IMR-90 (cell line): ENCODE measurements at regions not wholly inside any gene's neighbourhood (a gene's known extent, or its start where the extent isn't known, plus 50 kb on each side); places are given as distances from the start of the nearest gene placed in this dataset.

ENCODE experiments used
- ATAC-seq: fragments of 200-7000 bp; cut with Tn5 transposase; 2 replicates; pipeline ENCODE4 v1.9.1; 2020; ENCODE audit warnings: low read depth, mild to moderate bottlenecking, moderate library complexity
- BruUV-seq: library from RNA; stranded (reverse); fragments of 400-500 nt; replicated peaks from 2 replicates; lab custom pipeline; 2021; lab: Mats Ljungman, UMichigan
- CTCF ChIA-PET: fragments of 300-600 bp; formaldehyde crosslinking; extraction: SDS; loops from one replicate; lab custom pipeline; 2021; ENCODE audit warnings: antibody characterized with exemption; lab: Yijun Ruan, JAX
- POLR2A ChIA-PET: fragments of 300-600 bp; sonication (Branson Sonifier 250); formaldehyde crosslinking; loops from one replicate; lab custom pipeline; 2022; ENCODE audit warnings: antibody characterized with exemption; ENCODE audit not compliant: unreplicated experiment; lab: Charles Lee
- DNase-seq: peaks from one replicate; pipeline ENCODE4 v3.0.0; 2013
- H2AFZ ChIP-seq: replicated peaks from 2 replicates; pipeline ENCODE3; 2013; ENCODE audit warnings: low read length, mild to moderate bottlenecking; ENCODE audit not compliant: poor library complexity
- H2AK5ac ChIP-seq: 2 replicates; pipeline ENCODE4 v1.6.1; 2013; ENCODE audit warnings: low read depth, low read length, inconsistent platforms
- H2AK9ac ChIP-seq: replicated peaks from 2 replicates; pipeline ENCODE3; 2013; ENCODE audit warnings: mild to moderate bottlenecking, low read depth, low read length, moderate library complexity; ENCODE audit not compliant: poor library complexity
- H2BK120ac ChIP-seq: 2 replicates; pipeline ENCODE4 v1.6.1; 2013; ENCODE audit warnings: low read depth, low read length, inconsistent platforms
- H2BK15ac ChIP-seq: 3 replicates; pipeline ENCODE4 v1.6.1; 2013; ENCODE audit warnings: low read depth, low read length, inconsistent platforms
- H2BK20ac ChIP-seq: 2 replicates; pipeline ENCODE4 v1.6.1; 2013; ENCODE audit warnings: low read depth, mild to moderate bottlenecking, inconsistent platforms, low read length, moderate library complexity
- H2BK5ac ChIP-seq: 2 replicates; pipeline ENCODE4 v1.6.1; 2013; ENCODE audit warnings: mild to moderate bottlenecking, low read depth, low read length, inconsistent platforms; ENCODE audit not compliant: poor library complexity, severe bottlenecking
- H3K14ac ChIP-seq: replicated peaks from 2 replicates; pipeline ENCODE4 v1.6.1; 2013; ENCODE audit warnings: low read depth, low read length, inconsistent platforms
- H3K18ac ChIP-seq: 2 replicates; pipeline ENCODE4 v1.6.1; 2013; ENCODE audit warnings: low read depth, low read length, control low read depth
- H3K23ac ChIP-seq: 2 replicates; pipeline ENCODE4 v1.6.1; 2013; ENCODE audit warnings: low read depth, low read length, inconsistent platforms
- H3K27ac ChIP-seq: 2 replicates; pipeline ENCODE4 v1.5.1; 2013; ENCODE audit warnings: mild to moderate bottlenecking, control low read depth, low read length; ENCODE audit not compliant: insufficient read depth
- H3K27me3 ChIP-seq: 2 replicates; pipeline ENCODE4 v1.6.1; 2013; ENCODE audit warnings: low read length; ENCODE audit not compliant: control insufficient read depth, insufficient read depth
- H3K36me3 ChIP-seq: 2 replicates; pipeline ENCODE4 v1.6.1; 2013; ENCODE audit warnings: low read length, mixed read lengths; ENCODE audit not compliant: control insufficient read depth, insufficient read depth
- H3K4ac ChIP-seq: 2 replicates; pipeline ENCODE4 v1.6.1; 2013; ENCODE audit warnings: low read depth, low read length, inconsistent platforms
- H3K4me1 ChIP-seq: 2 replicates; pipeline ENCODE4 v1.6.1; 2013; ENCODE audit warnings: low read length, mixed read lengths; ENCODE audit not compliant: control insufficient read depth, insufficient read depth
- H3K4me2 ChIP-seq: 2 replicates; pipeline ENCODE4 v1.6.1; 2013; ENCODE audit warnings: low read depth, mild to moderate bottlenecking, control low read depth, low read length, moderate library complexity
- H3K4me3 ChIP-seq: 2 replicates; pipeline ENCODE4 v1.5.1; 2013; ENCODE audit warnings: low read depth, mild to moderate bottlenecking, control low read depth, low read length, moderate library complexity; ENCODE audit not compliant: insufficient read depth
- H3K56ac ChIP-seq: 2 replicates; pipeline ENCODE4 v1.6.1; 2013; ENCODE audit warnings: low read length, inconsistent platforms; ENCODE audit not compliant: insufficient read depth; ENCODE audit errors: extremely low read depth
- H3K79me1 ChIP-seq, 2 experiments: 2 replicates each; pipeline ENCODE4 v1.6.1; 2013; ENCODE audit warnings: low read length in 2 of 2, inconsistent platforms in 1 of 2, low read depth in 1 of 2
- H3K9ac ChIP-seq: 2 replicates; pipeline ENCODE4 v1.6.1; 2013; ENCODE audit warnings: low read depth, low read length, control low read depth
- H3K9me1 ChIP-seq: 2 replicates; pipeline ENCODE4 v1.6.1; 2013; ENCODE audit warnings: low read length, inconsistent platforms; ENCODE audit not compliant: insufficient read depth
- H3K9me3 ChIP-seq: 2 replicates; pipeline ENCODE4 v1.6.1; 2013; ENCODE audit warnings: low read length; ENCODE audit not compliant: control insufficient read depth, insufficient read depth
- H4K20me1 ChIP-seq: 2 replicates; pipeline ENCODE4 v1.6.1; 2013; ENCODE audit warnings: low read length, inconsistent platforms; ENCODE audit not compliant: insufficient read depth
- H4K5ac ChIP-seq: 2 replicates; pipeline ENCODE4 v1.6.1; 2013; ENCODE audit warnings: mild to moderate bottlenecking, low read depth, low read length, control low read depth
- H4K8ac ChIP-seq, 2 experiments: 2 replicates each; pipeline ENCODE4 v1.6.1; 2013; ENCODE audit warnings: low read depth in 2 of 2, low read length in 2 of 2, control low read depth in 1 of 2, inconsistent platforms in 1 of 2
- H4K91ac ChIP-seq: 2 replicates; pipeline ENCODE4 v1.6.1; 2013; ENCODE audit warnings: low read depth, low read length, inconsistent platforms; ENCODE audit not compliant: insufficient read depth
- CEBPB ChIP-seq: IDR thresholded peaks from 2 replicates; pipeline ENCODE4 v1.6.1; 2012; ENCODE audit warnings: low read depth, low read length, improper control_type of control experiment
- MAFK ChIP-seq: IDR thresholded peaks from 2 replicates; pipeline ENCODE4 v1.6.1; 2012; ENCODE audit warnings: low read depth, low read length, improper control_type of control experiment
- dilution Hi-C: fragments of 300-500 bp; cut with HindIII; formaldehyde crosslinking; loops from one replicate; pipeline ENCODE4 v1.14.3; 2018; ENCODE audit warnings: low sequenced_read_pairs; ENCODE audit not compliant: unreplicated experiment
- in situ Hi-C: fragments of 300-500 bp; cut with MboI; formaldehyde crosslinking; loops from 3 replicates; pipeline ENCODE4 v1.14.3; 2019; ENCODE audit warnings: low sequenced_read_pairs, inconsistent platforms, mixed read lengths
- intact Hi-C: fragments of 100-400 bp; cut with micrococcal nuclease; formaldehyde crosslinking; loops from 2 replicates; pipeline ENCODE4 v1.10.0; 2022
- TF ChIP-seq, protein P1 (sequence below): fragments of 150-350 bp; IDR thresholded peaks from 2 replicates; pipeline ENCODE4 v1.6.1; 2016; ENCODE audit warnings: low read depth, mild to moderate bottlenecking, low read length, moderate library complexity, borderline replicate concordance

DNA sequence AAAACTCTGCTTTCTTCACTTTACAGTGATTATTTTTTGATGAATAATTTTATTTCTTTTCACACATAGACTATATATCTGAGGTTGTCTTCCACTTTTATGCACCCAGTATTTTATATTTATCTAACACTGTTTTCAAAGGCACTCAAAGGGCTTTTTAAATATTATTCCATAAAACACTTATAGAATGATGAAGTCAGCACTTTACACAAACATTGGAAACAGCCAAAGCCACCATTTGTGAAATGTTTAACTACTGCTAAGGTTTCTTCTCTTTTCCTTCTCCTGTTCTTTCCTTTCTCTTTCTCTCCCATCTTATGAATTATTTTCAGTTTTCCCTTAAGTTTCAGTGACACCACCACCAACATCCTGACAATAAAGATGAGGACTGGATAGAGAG lies 317.7 kb upstream of the FAM78B start:
- intact Hi-C loops (no loop called here), dilution Hi-C loops (no loop called here), in situ Hi-C loops (loop anchor here (5.0 to 25.0 kb wide), 2 partner anchors 552 to 872 kb away; no protein-coding TSS in a partner anchor)
- no peak overlapping the region for H2BK120ac ChIP-seq
- no peak overlapping the region for H3K14ac ChIP-seq
- H3K27ac ChIP-seq: no peak overlapping the region
- H2BK15ac ChIP-seq: no peak overlapping the region
- no peak overlapping the region for H3K4me2 ChIP-seq
- no peak overlapping the region for H3K56ac ChIP-seq
- no TSS peak for BruUV-seq
- TF ChIP-seq MAFK (peak; percentile 50), CEBPB (no peak)
- TF ChIP-seq, protein P1, sequence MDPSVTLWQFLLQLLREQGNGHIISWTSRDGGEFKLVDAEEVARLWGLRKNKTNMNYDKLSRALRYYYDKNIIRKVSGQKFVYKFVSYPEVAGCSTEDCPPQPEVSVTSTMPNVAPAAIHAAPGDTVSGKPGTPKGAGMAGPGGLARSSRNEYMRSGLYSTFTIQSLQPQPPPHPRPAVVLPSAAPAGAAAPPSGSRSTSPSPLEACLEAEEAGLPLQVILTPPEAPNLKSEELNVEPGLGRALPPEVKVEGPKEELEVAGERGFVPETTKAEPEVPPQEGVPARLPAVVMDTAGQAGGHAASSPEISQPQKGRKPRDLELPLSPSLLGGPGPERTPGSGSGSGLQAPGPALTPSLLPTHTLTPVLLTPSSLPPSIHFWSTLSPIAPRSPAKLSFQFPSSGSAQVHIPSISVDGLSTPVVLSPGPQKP: no peak
- ChIA-PET POLR2A (no interaction called here), CTCF (no interaction called here)
- no peak overlapping the region for H2AFZ ChIP-seq
- H2AK9ac ChIP-seq: no peak overlapping the region
- H3K36me3 ChIP-seq: no peaks in the 10 kb centered on the region
- peaks cover under 1% of the 10 kb centered on the region for H3K9me3 ChIP-seq
- no peak overlapping the region for H4K8ac ChIP-seq
- no peak overlapping the region for H4K5ac ChIP-seq
- no peak overlapping the region for H3K4me3 ChIP-seq
- no peak overlapping the region for H3K4ac ChIP-seq
- no peak overlapping the region for H4K91ac ChIP-seq
- no peaks in the 10 kb centered on the region for H3K4me1 ChIP-seq
- H4K20me1 ChIP-seq: no peaks in the 10 kb centered on the region
- no peaks in the 10 kb centered on the region for H3K9me1 ChIP-seq
- H2AK5ac ChIP-seq: no peak overlapping the region
- ATAC-seq: no peak
- no peaks in the 10 kb centered on the region for H3K27me3 ChIP-seq
- H3K23ac ChIP-seq: no peak overlapping the region
- no peak overlapping the region for H2BK5ac ChIP-seq
- H3K9ac ChIP-seq: no peak overlapping the region
- DNase-seq: no peak
- no peaks in the 10 kb centered on the region for H3K79me1 ChIP-seq
- no peak overlapping the region for H2BK20ac ChIP-seq
- H3K18ac ChIP-seq: no peak overlapping the region
